K562 (cell line): ENCODE measurements at regions not wholly inside any gene's neighbourhood (a gene's known extent, or its start where the extent isn't known, plus 50 kb on each side); places are given as distances from the start of the nearest gene placed in this dataset.

ENCODE experiments used
- BCOR ChIP-seq: fragments of 450-650 bp; IDR thresholded peaks from 2 replicates; pipeline ENCODE4 v1.6.1; 2016
- POLR2A ChIP-seq: fragments of 450-650 bp; conservative IDR thresholded peaks from 2 replicates; pipeline ENCODE4 v1.6.1; 2016
- POLR2AphosphoS2 ChIP-seq: IDR thresholded peaks from 2 replicates; pipeline ENCODE4 v1.6.1; 2012; ENCODE audit warnings: low read length, improper control_type of control experiment
- TEAD4 ChIP-seq, 2 experiments: sonication (generic) in 1 of 2; formaldehyde crosslinking in 1 of 2; IDR thresholded peaks; 2 replicates each; pipeline versions ENCODE4 v1.6.1 to v1.8.0; 2012 to 2022; ENCODE audit warnings: borderline replicate concordance in 1 of 2, inconsistent platforms in 1 of 2, low read length in 1 of 2, mild to moderate bottlenecking in 1 of 2, missing genetic modification reagents in 1 of 2
- ZNF668 ChIP-seq: fragments of 250-450 bp; sonication (Bioruptor Pico); IDR thresholded peaks from 2 replicates; pipeline ENCODE4 v1.8.0; 2022; ENCODE audit warnings: mild to moderate bottlenecking, inconsistent platforms
- TF ChIP-seq, protein P1 (sequence below): sonication (generic); formaldehyde crosslinking; IDR thresholded peaks from 2 replicates; pipeline ENCODE4 v1.9.0; 2022; ENCODE audit warnings: mild to moderate bottlenecking, missing genetic modification reagents

DNA sequence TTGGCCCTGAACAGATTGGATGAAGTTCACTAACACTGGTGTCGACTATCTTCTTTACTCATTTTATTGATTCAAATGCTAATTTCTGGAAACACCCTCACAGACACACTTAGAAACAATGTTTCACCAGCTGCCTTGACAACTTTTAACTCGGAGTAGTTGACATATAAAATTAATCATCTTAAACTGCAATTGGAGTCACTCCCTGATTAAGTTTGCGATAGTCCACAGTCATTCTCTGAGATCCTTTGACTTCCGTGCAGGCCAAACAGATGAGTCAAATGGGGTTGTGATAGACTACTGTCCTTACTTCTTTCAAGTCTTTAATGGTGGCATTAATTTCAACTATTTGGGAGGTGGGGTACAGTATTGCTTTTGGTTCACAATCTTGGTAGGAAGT lies 114.4 kb upstream of the PCSK1 start:
- TF ChIP-seq TEAD4 (IDR thresholded peaks at IDR 0.05; ENCODE audit: low read length) (no peak), TEAD4 (CRISPR knock-in tag; IDR thresholded peaks at IDR 0.05; ENCODE audit: borderline replicate concordance) (no peak), ZNF668 (CRISPR knock-in tag) (no peak), POLR2AphosphoS2 (no peak), POLR2A (no peak), BCOR (no peak)
- TF ChIP-seq, protein P1, sequence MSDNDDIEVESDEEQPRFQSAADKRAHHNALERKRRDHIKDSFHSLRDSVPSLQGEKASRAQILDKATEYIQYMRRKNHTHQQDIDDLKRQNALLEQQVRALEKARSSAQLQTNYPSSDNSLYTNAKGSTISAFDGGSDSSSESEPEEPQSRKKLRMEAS: no peak
